ENCODE measurements at regions not wholly inside any gene's neighbourhood (a gene's known extent, or its start where the extent isn't known, plus 50 kb on each side); places are given as distances from the start of the nearest gene placed in this dataset.
"Not testable (repeated sequence)": the region's sequence is repeated elsewhere in the genome, so short reads cannot be mapped to it uniquely, and the experiment has no call there.

DNA sequence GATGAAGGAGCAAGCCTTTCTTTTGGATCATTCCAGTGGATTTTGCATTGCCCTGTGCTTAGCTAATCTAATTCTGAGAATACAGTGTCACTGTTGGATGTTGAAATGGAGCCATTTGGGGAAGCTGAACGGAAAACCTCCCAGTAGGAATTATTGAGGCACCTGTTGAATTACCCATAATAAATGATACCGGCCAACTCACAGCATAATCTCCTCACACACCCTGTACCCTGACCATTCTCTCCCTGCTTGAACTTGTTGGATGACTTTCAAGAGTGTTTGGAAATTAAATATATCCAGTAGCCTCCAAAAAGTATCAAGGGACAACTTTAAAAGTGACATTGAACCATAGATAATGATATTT, 171.4 kb upstream of the HES1 start:
- no peak overlapping the region for H3K4me3 ChIP-seq (replicated peaks in 1 of 2; ENCODE audit: low read depth in 2 of 2, low read length in 2 of 2)
- no peak for DNase-seq (ENCODE audit: low read depth in 2 of 2)
- no peak for TF ChIP-seq CTCF (IDR thresholded peaks at IDR 0.05; ENCODE audit: low read depth, low read length)

DNA sequence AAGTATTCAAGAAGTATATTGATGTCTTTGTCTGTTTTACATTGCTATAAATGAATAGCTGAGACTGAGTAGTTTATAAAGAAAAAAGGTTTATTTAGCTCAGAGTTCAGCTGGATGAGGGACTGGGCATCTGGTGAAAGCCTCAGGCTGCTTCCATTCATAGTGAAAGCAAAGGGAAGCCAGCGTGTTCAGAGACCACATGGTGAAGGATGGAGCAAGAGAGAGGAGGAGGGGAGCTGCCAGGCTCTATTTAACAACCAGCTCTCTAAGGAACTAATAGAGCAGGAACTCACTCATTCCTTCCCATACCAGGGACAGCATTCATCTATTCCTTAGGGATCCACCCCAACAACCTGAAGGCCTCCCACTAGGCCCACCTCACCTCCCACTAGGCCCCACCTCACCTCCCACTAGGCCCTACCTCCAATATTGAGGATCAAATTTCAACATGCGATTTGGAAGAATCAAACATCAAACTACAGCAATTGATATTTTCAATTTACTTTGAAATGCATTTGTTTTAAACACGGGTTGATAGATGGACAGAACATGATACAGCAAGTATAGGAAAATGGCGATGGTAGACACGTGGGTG, 167.5 kb upstream of the HES1 start:
- no peak for DNase-seq (ENCODE audit: low read depth in 2 of 2)
- H3K4me3 ChIP-seq (replicated peaks in 1 of 2; ENCODE audit: low read depth in 2 of 2, low read length in 2 of 2) = no peak overlapping the region
- no peak for TF ChIP-seq CTCF (IDR thresholded peaks at IDR 0.05; ENCODE audit: low read depth, low read length)

DNA sequence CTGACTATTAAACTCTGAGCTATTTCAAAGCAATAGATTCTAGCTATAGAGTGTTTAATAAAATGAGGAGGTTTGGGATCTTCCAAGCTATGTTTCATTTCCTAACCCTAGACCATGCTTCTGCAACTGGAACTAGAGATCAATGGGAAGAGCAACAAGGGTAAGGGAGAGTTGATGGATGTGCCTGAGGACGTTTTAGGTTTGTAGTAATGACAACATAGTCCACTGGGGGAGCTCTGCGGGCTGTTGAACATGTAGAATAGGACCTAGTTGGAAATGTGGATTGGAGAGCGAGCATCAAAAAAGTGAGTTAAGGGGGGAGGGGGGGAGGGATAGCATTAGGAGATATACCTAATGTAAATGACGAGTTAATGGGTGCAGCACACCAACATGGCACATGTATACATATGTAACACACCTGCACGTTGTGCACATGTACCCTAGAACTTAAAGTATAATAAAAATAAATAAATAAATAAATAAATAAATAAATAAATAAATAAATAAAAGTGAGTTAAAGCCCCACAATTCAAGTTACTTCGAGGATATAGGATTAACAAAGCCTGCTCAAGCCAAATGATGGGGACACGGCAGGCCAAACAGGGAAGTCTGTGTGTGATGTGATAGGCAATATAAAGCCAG, 165.7 kb upstream of the HES1 start:
- TF ChIP-seq CTCF (IDR thresholded peaks at IDR 0.05; ENCODE audit: low read depth, low read length) = peak; percentile 49
- DNase-seq (ENCODE audit: low read depth in 2 of 2) = peak; percentile 43 to 56
- H3K4me3 ChIP-seq (replicated peaks in 1 of 2; ENCODE audit: low read depth in 2 of 2, low read length in 2 of 2) = not testable (repeated sequence)

- no peak for DNase-seq (ENCODE audit: low read depth in 2 of 2)
- no peak overlapping the region for H3K4me3 ChIP-seq (replicated peaks in 1 of 2; ENCODE audit: low read depth in 2 of 2, low read length in 2 of 2)
- no peak for TF ChIP-seq CTCF (IDR thresholded peaks at IDR 0.05; ENCODE audit: low read depth, low read length)
These were observed 165.2 kb upstream of the HES1 start for GRCh38 chr3:193970773-193971206.

GRCh38 chr3:193971261-193971751, 164.6 kb upstream of the HES1 start:
- no peak overlapping the region for H3K4me3 ChIP-seq (replicated peaks in 1 of 2; ENCODE audit: low read depth in 2 of 2, low read length in 2 of 2)
- TF ChIP-seq CTCF (IDR thresholded peaks at IDR 0.05; ENCODE audit: low read depth, low read length) = no peak
- DNase-seq (ENCODE audit: low read depth in 2 of 2) = peak in 1 of 2 donors; percentile 44

GRCh38 chr3:193971966-193972365, 164.0 kb upstream of the HES1 start:
- no peak for DNase-seq (ENCODE audit: low read depth in 2 of 2)
- TF ChIP-seq CTCF (IDR thresholded peaks at IDR 0.05; ENCODE audit: low read depth, low read length) = no peak

More at GRCh38 chr3:193971966-193972365, 164.0 kb upstream of the HES1 start:
- H3K4me3 ChIP-seq (replicated peaks in 1 of 2; ENCODE audit: low read depth in 2 of 2, low read length in 2 of 2) = no peak overlapping the region
